ENCODE measurements at regions not wholly inside any gene's neighbourhood (a gene's known extent, or its start where the extent isn't known, plus 50 kb on each side); places are given as distances from the start of the nearest gene placed in this dataset.

DNA sequence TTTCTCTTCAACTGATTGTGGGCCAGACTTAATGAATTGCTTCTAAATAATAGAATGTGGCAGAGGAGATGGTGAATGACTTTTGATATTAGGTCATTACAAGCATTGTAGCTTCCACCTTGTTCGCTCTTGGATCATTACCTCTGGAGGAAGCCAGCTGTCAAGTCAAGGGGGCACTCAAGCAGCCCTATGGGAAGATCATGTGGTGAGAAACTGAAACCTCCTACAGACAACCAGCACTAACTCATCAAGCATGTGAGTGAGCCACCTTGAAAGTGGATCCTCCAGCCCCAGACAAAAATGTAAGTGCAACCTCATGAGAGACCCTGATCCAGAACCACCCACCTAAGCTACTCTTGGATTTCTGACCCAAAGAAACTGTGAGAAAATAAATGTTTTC lies 109.8 kb upstream of the TBC1D5 start:
- Mint-ChIP-seq H3K4me1 (no peaks in the 10 kb centered on the region), H3K4me3 (no peak overlapping the region), H3K27me3 (ENCODE audit: low read depth) (no peaks in the 10 kb centered on the region), H3K27ac (no peak overlapping the region), H3K9me3 (peaks cover 35% of the 10 kb centered on the region), H3K36me3 (peaks cover 15% of the 10 kb centered on the region)
- ATAC-seq = no peak
- ChIA-PET CTCF (no interaction called here), POLR2A (no interaction called here)
- TF ChIP-seq ZBTB21 (CRISPR knock-in tag; IDR thresholded peaks at IDR 0.05; ENCODE audit: borderline replicate concordance) (no peak), MXD4 (CRISPR knock-in tag; IDR thresholded peaks at IDR 0.05; ENCODE audit: borderline replicate concordance) (no peak), NFATC4 (CRISPR knock-in tag; IDR thresholded peaks at IDR 0.05) (no peak), RELA (CRISPR knock-in tag; IDR thresholded peaks at IDR 0.05; ENCODE audit: borderline replicate concordance) (no peak), IRF2 (CRISPR knock-in tag; IDR thresholded peaks at IDR 0.05; ENCODE audit: borderline replicate concordance, low read depth) (no peak), SOX15 (CRISPR knock-in tag; IDR thresholded peaks at IDR 0.05) (no peak), TEAD1 (CRISPR knock-in tag; IDR thresholded peaks at IDR 0.05) (no peak), ELF4 (CRISPR knock-in tag; IDR thresholded peaks at IDR 0.05; ENCODE audit: low read depth) (no peak), RORB (CRISPR knock-in tag; IDR thresholded peaks at IDR 0.05) (no peak), JAZF1 (CRISPR knock-in tag; IDR thresholded peaks at IDR 0.05) (no peak)
- TF ChIP-seq, protein P1, sequence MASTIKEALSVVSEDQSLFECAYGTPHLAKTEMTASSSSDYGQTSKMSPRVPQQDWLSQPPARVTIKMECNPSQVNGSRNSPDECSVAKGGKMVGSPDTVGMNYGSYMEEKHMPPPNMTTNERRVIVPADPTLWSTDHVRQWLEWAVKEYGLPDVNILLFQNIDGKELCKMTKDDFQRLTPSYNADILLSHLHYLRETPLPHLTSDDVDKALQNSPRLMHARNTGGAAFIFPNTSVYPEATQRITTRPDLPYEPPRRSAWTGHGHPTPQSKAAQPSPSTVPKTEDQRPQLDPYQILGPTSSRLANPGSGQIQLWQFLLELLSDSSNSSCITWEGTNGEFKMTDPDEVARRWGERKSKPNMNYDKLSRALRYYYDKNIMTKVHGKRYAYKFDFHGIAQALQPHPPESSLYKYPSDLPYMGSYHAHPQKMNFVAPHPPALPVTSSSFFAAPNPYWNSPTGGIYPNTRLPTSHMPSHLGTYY (CRISPR knock-in tag; IDR thresholded peaks at IDR 0.05) = no peak
- TF ChIP-seq, protein P2, sequence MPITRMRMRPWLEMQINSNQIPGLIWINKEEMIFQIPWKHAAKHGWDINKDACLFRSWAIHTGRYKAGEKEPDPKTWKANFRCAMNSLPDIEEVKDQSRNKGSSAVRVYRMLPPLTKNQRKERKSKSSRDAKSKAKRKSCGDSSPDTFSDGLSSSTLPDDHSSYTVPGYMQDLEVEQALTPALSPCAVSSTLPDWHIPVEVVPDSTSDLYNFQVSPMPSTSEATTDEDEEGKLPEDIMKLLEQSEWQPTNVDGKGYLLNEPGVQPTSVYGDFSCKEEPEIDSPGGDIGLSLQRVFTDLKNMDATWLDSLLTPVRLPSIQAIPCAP (CRISPR knock-in tag; IDR thresholded peaks at IDR 0.05) = no peak
- TF ChIP-seq, protein P3, sequence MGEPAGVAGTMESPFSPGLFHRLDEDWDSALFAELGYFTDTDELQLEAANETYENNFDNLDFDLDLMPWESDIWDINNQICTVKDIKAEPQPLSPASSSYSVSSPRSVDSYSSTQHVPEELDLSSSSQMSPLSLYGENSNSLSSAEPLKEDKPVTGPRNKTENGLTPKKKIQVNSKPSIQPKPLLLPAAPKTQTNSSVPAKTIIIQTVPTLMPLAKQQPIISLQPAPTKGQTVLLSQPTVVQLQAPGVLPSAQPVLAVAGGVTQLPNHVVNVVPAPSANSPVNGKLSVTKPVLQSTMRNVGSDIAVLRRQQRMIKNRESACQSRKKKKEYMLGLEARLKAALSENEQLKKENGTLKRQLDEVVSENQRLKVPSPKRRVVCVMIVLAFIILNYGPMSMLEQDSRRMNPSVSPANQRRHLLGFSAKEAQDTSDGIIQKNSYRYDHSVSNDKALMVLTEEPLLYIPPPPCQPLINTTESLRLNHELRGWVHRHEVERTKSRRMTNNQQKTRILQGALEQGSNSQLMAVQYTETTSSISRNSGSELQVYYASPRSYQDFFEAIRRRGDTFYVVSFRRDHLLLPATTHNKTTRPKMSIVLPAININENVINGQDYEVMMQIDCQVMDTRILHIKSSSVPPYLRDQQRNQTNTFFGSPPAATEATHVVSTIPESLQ (CRISPR knock-in tag; IDR thresholded peaks at IDR 0.05) = no peak
- TF ChIP-seq, protein P4, sequence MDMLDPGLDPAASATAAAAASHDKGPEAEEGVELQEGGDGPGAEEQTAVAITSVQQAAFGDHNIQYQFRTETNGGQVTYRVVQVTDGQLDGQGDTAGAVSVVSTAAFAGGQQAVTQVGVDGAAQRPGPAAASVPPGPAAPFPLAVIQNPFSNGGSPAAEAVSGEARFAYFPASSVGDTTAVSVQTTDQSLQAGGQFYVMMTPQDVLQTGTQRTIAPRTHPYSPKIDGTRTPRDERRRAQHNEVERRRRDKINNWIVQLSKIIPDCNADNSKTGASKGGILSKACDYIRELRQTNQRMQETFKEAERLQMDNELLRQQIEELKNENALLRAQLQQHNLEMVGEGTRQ (CRISPR knock-in tag; IDR thresholded peaks at IDR 0.05) = no peak
- no peak for DNase-seq (ENCODE audit: low spot score)

DNA sequence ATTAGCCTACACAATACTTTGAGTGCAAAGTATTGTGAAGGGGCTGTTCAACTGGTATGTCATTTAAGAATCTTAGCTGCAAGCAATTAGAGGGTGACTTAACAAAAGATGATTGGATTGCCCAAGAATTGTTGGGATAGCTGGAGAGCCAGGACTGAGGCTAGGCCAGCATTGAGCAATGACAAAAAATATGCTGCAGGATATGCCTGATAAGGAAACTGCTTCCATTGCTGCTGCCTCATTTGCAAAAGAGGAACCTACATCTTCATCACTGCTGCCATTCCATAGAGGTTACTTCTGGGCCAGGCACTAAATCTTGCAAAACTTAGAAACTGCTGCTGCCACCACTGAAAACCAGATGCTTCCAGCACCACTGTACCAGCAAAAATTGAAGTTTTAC lies 108.0 kb upstream of the TBC1D5 start:
- H3K4me1 Mint-ChIP-seq = 0 out of 2 replicates have a peak, but pooled peaks cover 7% of the 10 kb centered on the region
- H3K27me3 Mint-ChIP-seq (ENCODE audit: low read depth) = no peaks in the 10 kb centered on the region; the same call in 1 of the 2 replicates
- H3K27ac Mint-ChIP-seq = no peak overlapping the region
- CTCF ChIA-PET = no interaction called here
- ATAC-seq = no peak
- H3K9me3 Mint-ChIP-seq = peaks cover 18% of the 10 kb centered on the region
- no peak for DNase-seq (ENCODE audit: low spot score)
- POLR2A ChIA-PET = no interaction called here
- H3K36me3 Mint-ChIP-seq = peaks cover 1% of the 10 kb centered on the region; the same call in 1 of the 2 replicates
- H3K4me3 Mint-ChIP-seq = no peak overlapping the region
- TF ChIP-seq FOXK1 (CRISPR knock-in tag; IDR thresholded peaks at IDR 0.05) (no peak), TEAD4 (CRISPR knock-in tag; IDR thresholded peaks at IDR 0.05) (no peak), GRHL2 (CRISPR knock-in tag; IDR thresholded peaks at IDR 0.05; ENCODE audit: insufficient replicate concordance, severe bottlenecking) (no peak), ZNF219 (CRISPR knock-in tag; IDR thresholded peaks at IDR 0.05; ENCODE audit: borderline replicate concordance) (no peak), PRRX2 (CRISPR knock-in tag; IDR thresholded peaks at IDR 0.05) (no peak), ETV6 (CRISPR knock-in tag; IDR thresholded peaks at IDR 0.05) (no peak), ZNF671 (CRISPR knock-in tag; IDR thresholded peaks at IDR 0.05) (no peak), ZNF396 (CRISPR knock-in tag; IDR thresholded peaks at IDR 0.05; ENCODE audit: borderline replicate concordance) (no peak), CBFB (CRISPR knock-in tag; IDR thresholded peaks at IDR 0.05; ENCODE audit: low read depth) (no peak), RORB (CRISPR knock-in tag; IDR thresholded peaks at IDR 0.05) (no peak)
- TF ChIP-seq, protein P4 (CRISPR knock-in tag; IDR thresholded peaks at IDR 0.05) = no peak
- TF ChIP-seq, protein P5, sequence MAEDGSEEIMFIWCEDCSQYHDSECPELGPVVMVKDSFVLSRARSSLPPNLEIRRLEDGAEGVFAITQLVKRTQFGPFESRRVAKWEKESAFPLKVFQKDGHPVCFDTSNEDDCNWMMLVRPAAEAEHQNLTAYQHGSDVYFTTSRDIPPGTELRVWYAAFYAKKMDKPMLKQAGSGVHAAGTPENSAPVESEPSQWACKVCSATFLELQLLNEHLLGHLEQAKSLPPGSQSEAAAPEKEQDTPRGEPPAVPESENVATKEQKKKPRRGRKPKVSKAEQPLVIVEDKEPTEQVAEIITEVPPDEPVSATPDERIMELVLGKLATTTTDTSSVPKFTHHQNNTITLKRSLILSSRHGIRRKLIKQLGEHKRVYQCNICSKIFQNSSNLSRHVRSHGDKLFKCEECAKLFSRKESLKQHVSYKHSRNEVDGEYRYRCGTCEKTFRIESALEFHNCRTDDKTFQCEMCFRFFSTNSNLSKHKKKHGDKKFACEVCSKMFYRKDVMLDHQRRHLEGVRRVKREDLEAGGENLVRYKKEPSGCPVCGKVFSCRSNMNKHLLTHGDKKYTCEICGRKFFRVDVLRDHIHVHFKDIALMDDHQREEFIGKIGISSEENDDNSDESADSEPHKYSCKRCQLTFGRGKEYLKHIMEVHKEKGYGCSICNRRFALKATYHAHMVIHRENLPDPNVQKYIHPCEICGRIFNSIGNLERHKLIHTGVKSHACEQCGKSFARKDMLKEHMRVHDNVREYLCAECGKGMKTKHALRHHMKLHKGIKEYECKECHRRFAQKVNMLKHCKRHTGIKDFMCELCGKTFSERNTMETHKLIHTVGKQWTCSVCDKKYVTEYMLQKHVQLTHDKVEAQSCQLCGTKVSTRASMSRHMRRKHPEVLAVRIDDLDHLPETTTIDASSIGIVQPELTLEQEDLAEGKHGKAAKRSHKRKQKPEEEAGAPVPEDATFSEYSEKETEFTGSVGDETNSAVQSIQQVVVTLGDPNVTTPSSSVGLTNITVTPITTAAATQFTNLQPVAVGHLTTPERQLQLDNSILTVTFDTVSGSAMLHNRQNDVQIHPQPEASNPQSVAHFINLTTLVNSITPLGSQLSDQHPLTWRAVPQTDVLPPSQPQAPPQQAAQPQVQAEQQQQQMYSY (CRISPR knock-in tag; IDR thresholded peaks at IDR 0.05) = no peak
- TF ChIP-seq, protein P6, sequence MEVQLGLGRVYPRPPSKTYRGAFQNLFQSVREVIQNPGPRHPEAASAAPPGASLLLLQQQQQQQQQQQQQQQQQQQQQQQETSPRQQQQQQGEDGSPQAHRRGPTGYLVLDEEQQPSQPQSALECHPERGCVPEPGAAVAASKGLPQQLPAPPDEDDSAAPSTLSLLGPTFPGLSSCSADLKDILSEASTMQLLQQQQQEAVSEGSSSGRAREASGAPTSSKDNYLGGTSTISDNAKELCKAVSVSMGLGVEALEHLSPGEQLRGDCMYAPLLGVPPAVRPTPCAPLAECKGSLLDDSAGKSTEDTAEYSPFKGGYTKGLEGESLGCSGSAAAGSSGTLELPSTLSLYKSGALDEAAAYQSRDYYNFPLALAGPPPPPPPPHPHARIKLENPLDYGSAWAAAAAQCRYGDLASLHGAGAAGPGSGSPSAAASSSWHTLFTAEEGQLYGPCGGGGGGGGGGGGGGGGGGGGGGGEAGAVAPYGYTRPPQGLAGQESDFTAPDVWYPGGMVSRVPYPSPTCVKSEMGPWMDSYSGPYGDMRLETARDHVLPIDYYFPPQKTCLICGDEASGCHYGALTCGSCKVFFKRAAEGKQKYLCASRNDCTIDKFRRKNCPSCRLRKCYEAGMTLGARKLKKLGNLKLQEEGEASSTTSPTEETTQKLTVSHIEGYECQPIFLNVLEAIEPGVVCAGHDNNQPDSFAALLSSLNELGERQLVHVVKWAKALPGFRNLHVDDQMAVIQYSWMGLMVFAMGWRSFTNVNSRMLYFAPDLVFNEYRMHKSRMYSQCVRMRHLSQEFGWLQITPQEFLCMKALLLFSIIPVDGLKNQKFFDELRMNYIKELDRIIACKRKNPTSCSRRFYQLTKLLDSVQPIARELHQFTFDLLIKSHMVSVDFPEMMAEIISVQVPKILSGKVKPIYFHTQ (CRISPR knock-in tag; IDR thresholded peaks at IDR 0.05) = no peak

All from WTC11 (cell line).